ENCODE measurements at regions not wholly inside any gene's neighbourhood (a gene's known extent, or its start where the extent isn't known, plus 50 kb on each side); places are given as distances from the start of the nearest gene placed in this dataset.

DNA sequence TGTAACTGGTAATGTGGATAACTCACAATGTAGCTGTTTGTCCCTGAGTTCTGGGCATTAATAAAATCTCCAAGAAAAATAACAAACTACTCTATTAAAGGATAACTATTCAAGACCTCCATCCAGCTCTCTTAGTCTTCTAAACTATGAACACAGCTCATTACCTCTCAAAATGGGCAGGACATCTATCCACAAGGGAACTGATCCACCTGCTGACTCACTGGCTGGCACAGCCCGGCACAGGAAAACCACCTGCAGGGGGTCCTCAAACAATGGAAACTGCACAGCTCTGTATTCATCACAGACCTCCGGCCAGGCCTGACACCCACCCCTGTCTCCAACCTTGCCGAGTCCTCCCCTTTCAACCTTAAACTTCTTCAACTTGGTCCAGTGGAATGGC, 255.4 kb downstream of the TJP1 start:
- Histone ChIP-seq H2AFZ (ENCODE audit: low read depth, low read length) (no peak overlapping the region), H4K20me1 (replicated peaks; ENCODE audit: control insufficient read depth, extremely low read depth, insufficient read depth, low read length) (no peaks in the 10 kb centered on the region), H3K9me1 (replicated peaks; ENCODE audit: control insufficient read depth, extremely low read depth, insufficient read depth, low read length) (no peaks in the 10 kb centered on the region), H3K4me2 (ENCODE audit: insufficient read depth, low read length) (no peak overlapping the region), H3K36me3 (ENCODE audit: control insufficient read depth in 2 of 2, extremely low read depth in 1 of 2, insufficient read depth in 2 of 2, low read length in 2 of 2) (no peaks in the 10 kb centered on the region), H3K9ac (replicated peaks; ENCODE audit: extremely low read depth, insufficient read depth, low read length) (no peak overlapping the region), H3K27ac (ENCODE audit: insufficient read depth, low read depth, low read length) (no peak overlapping the region), H3K9me3 (replicated peaks; ENCODE audit: control insufficient read depth, insufficient read depth, low read length) (no peaks in the 10 kb centered on the region), H3K4me3 (replicated peaks in 1 of 3; ENCODE audit: insufficient read depth in 1 of 3, low read depth in 1 of 3, low read length in 3 of 3) (no peak overlapping the region), H3K4me1 (ENCODE audit: control insufficient read depth, extremely low read depth, insufficient read depth, low read length) (peaks cover 9% of the 10 kb centered on the region), H3K27me3 (ENCODE audit: control insufficient read depth in 2 of 2, insufficient read depth in 2 of 2, low read length in 2 of 2) (peaks cover 33 to 37% of the 10 kb centered on the region in 2 experiments), H3K79me2 (ENCODE audit: control insufficient read depth, insufficient read depth, low read length) (no peaks in the 10 kb centered on the region)
- TF ChIP-seq, protein P1, sequence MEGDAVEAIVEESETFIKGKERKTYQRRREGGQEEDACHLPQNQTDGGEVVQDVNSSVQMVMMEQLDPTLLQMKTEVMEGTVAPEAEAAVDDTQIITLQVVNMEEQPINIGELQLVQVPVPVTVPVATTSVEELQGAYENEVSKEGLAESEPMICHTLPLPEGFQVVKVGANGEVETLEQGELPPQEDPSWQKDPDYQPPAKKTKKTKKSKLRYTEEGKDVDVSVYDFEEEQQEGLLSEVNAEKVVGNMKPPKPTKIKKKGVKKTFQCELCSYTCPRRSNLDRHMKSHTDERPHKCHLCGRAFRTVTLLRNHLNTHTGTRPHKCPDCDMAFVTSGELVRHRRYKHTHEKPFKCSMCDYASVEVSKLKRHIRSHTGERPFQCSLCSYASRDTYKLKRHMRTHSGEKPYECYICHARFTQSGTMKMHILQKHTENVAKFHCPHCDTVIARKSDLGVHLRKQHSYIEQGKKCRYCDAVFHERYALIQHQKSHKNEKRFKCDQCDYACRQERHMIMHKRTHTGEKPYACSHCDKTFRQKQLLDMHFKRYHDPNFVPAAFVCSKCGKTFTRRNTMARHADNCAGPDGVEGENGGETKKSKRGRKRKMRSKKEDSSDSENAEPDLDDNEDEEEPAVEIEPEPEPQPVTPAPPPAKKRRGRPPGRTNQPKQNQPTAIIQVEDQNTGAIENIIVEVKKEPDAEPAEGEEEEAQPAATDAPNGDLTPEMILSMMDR (IDR thresholded peaks at IDR 0.05; ENCODE audit: extremely low read depth in 1 of 2, insufficient read depth in 1 of 2, low read depth in 1 of 2, low read length in 2 of 2), result peak in 1 of 2 donors; percentile 4
- TF ChIP-seq GATA2 (IDR thresholded peaks at IDR 0.05; ENCODE audit: insufficient read depth, insufficient read length, low read depth, low read length), result no peak
- dilution Hi-C loops (cut with MboI; ENCODE audit: extremely low pct_ligation_motif_present, low sequenced_read_pairs), result no loop called here
- no TSS peak for BruUV-seq (replicated peaks)
- no peak for FAIRE-seq
- ChIA-PET POLR2A (no interaction called here), CTCF (no interaction called here)
- intact Hi-C loops (cut with micrococcal nuclease), result no loop called here
- DNase-seq (ENCODE audit: low read depth, low spot score), result no peak

DNA sequence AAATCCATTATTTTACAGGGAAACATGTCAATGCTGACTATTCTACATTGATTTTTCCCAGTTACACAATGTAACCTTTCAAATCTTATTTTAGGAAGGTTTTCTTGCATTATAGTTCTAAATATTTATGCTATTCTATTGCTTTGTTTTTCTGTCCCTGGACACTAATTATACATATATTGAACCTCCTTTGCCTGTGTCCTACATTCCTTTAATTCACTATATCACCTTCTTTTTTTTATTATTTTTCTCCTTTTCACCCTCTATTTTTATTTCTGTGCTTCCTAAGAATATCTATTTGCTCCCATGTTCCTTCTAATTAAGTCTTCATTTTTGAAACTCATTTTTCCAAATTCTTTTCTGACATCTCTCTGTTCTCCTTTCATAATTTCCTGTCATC, 259.2 kb downstream of the TJP1 start:
- TF ChIP-seq, protein P1 (IDR thresholded peaks at IDR 0.05; ENCODE audit: extremely low read depth in 1 of 2, insufficient read depth in 1 of 2, low read depth in 1 of 2, low read length in 2 of 2), result no peak
- TF ChIP-seq JUN (IDR thresholded peaks at IDR 0.05; ENCODE audit: borderline replicate concordance, insufficient read depth, insufficient read length, low read depth), result no peak
- TF ChIP-seq EZH2 (IDR thresholded peaks at IDR 0.05; ENCODE audit: borderline replicate concordance, low read depth, low read length, severe bottlenecking), result no peak
- TF ChIP-seq GATA2 (IDR thresholded peaks at IDR 0.05; ENCODE audit: insufficient read depth, insufficient read length, low read depth, low read length), result no peak
- TF ChIP-seq, protein P2, sequence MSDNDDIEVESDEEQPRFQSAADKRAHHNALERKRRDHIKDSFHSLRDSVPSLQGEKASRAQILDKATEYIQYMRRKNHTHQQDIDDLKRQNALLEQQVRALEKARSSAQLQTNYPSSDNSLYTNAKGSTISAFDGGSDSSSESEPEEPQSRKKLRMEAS (IDR thresholded peaks at IDR 0.05; ENCODE audit: insufficient read depth, insufficient read length), result no peak
- TF ChIP-seq POLR2AphosphoS5 (IDR thresholded peaks at IDR 0.05; ENCODE audit: insufficient read depth, low read depth, low read length), result no peak
- no peak for TF ChIP-seq POLR2A (IDR thresholded peaks at IDR 0.05; ENCODE audit: low read depth, low read length)
- no peak for TF ChIP-seq MYC (IDR thresholded peaks at IDR 0.05; ENCODE audit: low read depth, low read length)
- no peak for TF ChIP-seq FOS (IDR thresholded peaks at IDR 0.05; ENCODE audit: borderline replicate concordance, insufficient read depth, low read length)
- no TSS peak for BruUV-seq (replicated peaks)
- POLR2A ChIA-PET, result no interaction called here

More for the DNA sequence above, 259.2 kb downstream of the TJP1 start:
- no peak for DNase-seq (ENCODE audit: low read depth, low spot score)
- Histone ChIP-seq H3K4me3 (replicated peaks in 1 of 3; ENCODE audit: insufficient read depth in 1 of 3, low read depth in 1 of 3, low read length in 3 of 3) (no peak overlapping the region), H3K9ac (replicated peaks; ENCODE audit: extremely low read depth, insufficient read depth, low read length) (no peak overlapping the region), H3K4me1 (ENCODE audit: control insufficient read depth, extremely low read depth, insufficient read depth, low read length) (no peaks in the 10 kb centered on the region), H3K27ac (ENCODE audit: insufficient read depth, low read depth, low read length) (no peak overlapping the region), H3K36me3 (ENCODE audit: control insufficient read depth in 2 of 2, extremely low read depth in 1 of 2, insufficient read depth in 2 of 2, low read length in 2 of 2) (no peaks in the 10 kb centered on the region), H3K9me1 (replicated peaks; ENCODE audit: control insufficient read depth, extremely low read depth, insufficient read depth, low read length) (no peaks in the 10 kb centered on the region), H2AFZ (ENCODE audit: low read depth, low read length) (no peak overlapping the region), H3K9me3 (replicated peaks; ENCODE audit: control insufficient read depth, insufficient read depth, low read length) (no peaks in the 10 kb centered on the region), H3K27me3 (ENCODE audit: control insufficient read depth in 2 of 2, insufficient read depth in 2 of 2, low read length in 2 of 2) (peaks cover 5 to 11% of the 10 kb centered on the region in 2 experiments), H3K79me2 (ENCODE audit: control insufficient read depth, insufficient read depth, low read length) (no peaks in the 10 kb centered on the region), H4K20me1 (replicated peaks; ENCODE audit: control insufficient read depth, extremely low read depth, insufficient read depth, low read length) (no peaks in the 10 kb centered on the region), H3K4me2 (ENCODE audit: insufficient read depth, low read length) (no peak overlapping the region)
- intact Hi-C loops (cut with micrococcal nuclease), result no loop called here
- dilution Hi-C loops (cut with MboI; ENCODE audit: extremely low pct_ligation_motif_present, low sequenced_read_pairs), result no loop called here
- CTCF ChIA-PET, result no interaction called here
- no peak for FAIRE-seq
